NCI-H2196 treated with DMSO at 0.1 percent for 48 hours (cell line): ENCODE measurements at regions not wholly inside any gene's neighbourhood (a gene's known extent, or its start where the extent isn't known, plus 50 kb on each side); places are given as distances from the start of the nearest gene placed in this dataset.

Experiments
- DNase-seq: peaks from one replicate; lab custom pipeline; 2025; ENCODE audit not compliant: unreplicated experiment; lab: John Stamatoyannopoulos, UW

GRCh38 chr2:217459016-217459415 lies 543.8 kb downstream of the TNS1 start:
- no peak for DNase-seq

GRCh38 chr2:217456016-217456415 lies 546.8 kb downstream of the TNS1 start:
- DNase-seq = no peak

- no peak for DNase-seq
These were observed 549.9 kb downstream of the TNS1 start for GRCh38 chr2:217452928-217453327.

GRCh38 chr2:217451666-217452065 lies 551.1 kb downstream of the TNS1 start:
- DNase-seq = no peak

- DNase-seq = no peak
These were observed 553.4 kb downstream of the TNS1 start for GRCh38 chr2:217449444-217449843.

- no peak for DNase-seq
These were observed 553.9 kb downstream of the TNS1 start for GRCh38 chr2:217448860-217449259.

GRCh38 chr2:217445723-217446122 lies 557.1 kb downstream of the TNS1 start:
- DNase-seq = no peak

GRCh38 chr2:217444932-217445331 lies 557.9 kb downstream of the TNS1 start:
- no peak for DNase-seq

GRCh38 chr2:217444509-217444908 lies 558.3 kb downstream of the TNS1 start:
- no peak for DNase-seq

- DNase-seq = no peak
These were observed 559.2 kb downstream of the TNS1 start for GRCh38 chr2:217443601-217444000.

- DNase-seq = no peak
These were observed 562.8 kb downstream of the TNS1 start for GRCh38 chr2:217440000-217440399.

- no peak for DNase-seq
These were observed 564.0 kb downstream of the TNS1 start for GRCh38 chr2:217438821-217439220.

- no peak for DNase-seq
These were observed 564.7 kb downstream of the TNS1 start for GRCh38 chr2:217438136-217438535.

- DNase-seq = no peak
These were observed 565.4 kb downstream of the TNS1 start for GRCh38 chr2:217437290-217437870.

- DNase-seq = no peak
These were observed 566.4 kb downstream of the TNS1 start for GRCh38 chr2:217436386-217436785.

GRCh38 chr2:217434180-217434975 lies 568.4 kb downstream of the TNS1 start:
- DNase-seq = peak; percentile 91

GRCh38 chr2:217433522-217433921 lies 569.3 kb downstream of the TNS1 start:
- DNase-seq = no peak

- DNase-seq = no peak
These were observed 571.1 kb downstream of the TNS1 start for GRCh38 chr2:217431577-217432269.

GRCh38 chr2:217430916-217431576 lies 571.2 kb upstream of the TNP1 start:
- no peak for DNase-seq

- DNase-seq = no peak
These were observed 570.2 kb upstream of the TNP1 start for GRCh38 chr2:217429981-217430500.

GRCh38 chr2:217421834-217422233 lies 562.0 kb upstream of the TNP1 start:
- no peak for DNase-seq
